OCI-LY1 (cell line): ENCODE measurements at regions not wholly inside any gene's neighbourhood (a gene's known extent, or its start where the extent isn't known, plus 50 kb on each side); places are given as distances from the start of the nearest gene placed in this dataset.

Source experiments
- CTCF ChIP-seq: fragments of 200-600 bp; sonication (generic), shearing (Covaris generic); IDR thresholded peaks from 2 replicates; pipeline ENCODE4 v1.5.1; 2017; ENCODE audit warnings: mild to moderate bottlenecking, antibody characterized with exemption, low read length, moderate library complexity, mixed read lengths
- EZH2 ChIP-seq: fragments of 200-600 bp; sonication (generic), shearing (Covaris generic); IDR thresholded peaks from 2 replicates; pipeline ENCODE4 v1.8.0; 2017; ENCODE audit warnings: borderline replicate concordance, mixed run types, mild to moderate bottlenecking, antibody characterized with exemption, low read length, moderate library complexity, mixed read lengths

- TF ChIP-seq CTCF, result no peak
- no peak for TF ChIP-seq EZH2
Measured at GRCh38 chr7:68217426-68217825, 1220.8 kb downstream of the TYW1 start.
